Neural cell (in vitro differentiated cells): ENCODE measurements at regions not wholly inside any gene's neighbourhood (a gene's known extent, or its start where the extent isn't known, plus 50 kb on each side); places are given as distances from the start of the nearest gene placed in this dataset.
A peak's percentile ranks its signal among the peaks of the same experiment; 100 is the strongest.

Source experiments
- H2AFZ ChIP-seq: fragments of 200-600, 300-800 bp; sonication (generic), shearing (Covaris generic); 2 replicates; pipeline ENCODE4 v1.6.0; 2014; ENCODE audit warnings: low read depth, mild to moderate bottlenecking, antibody characterized with exemption, low read length, moderate library complexity
- H3F3A ChIP-seq: fragments of 200-600 bp; shearing (Covaris generic); 2 replicates; pipeline ENCODE4 v1.6.1; 2016; ENCODE audit warnings: mild to moderate bottlenecking, moderate library complexity, mixed read lengths, antibody characterized with exemption, low read length; ENCODE audit not compliant: insufficient read depth, poor library complexity, severe bottlenecking
- H3K27ac ChIP-seq: fragments of 200-600, 300-800 bp; sonication (generic), shearing (Covaris generic); 2 replicates; pipeline ENCODE4 v1.5.1; 2014; ENCODE audit warnings: mild to moderate bottlenecking, low read length, moderate library complexity
- H3K27me3 ChIP-seq: fragments of 300-800, 200-600 bp; sonication (generic), shearing (Covaris generic); 2 replicates; pipeline ENCODE4 v1.6.0; 2014; ENCODE audit warnings: mild to moderate bottlenecking, low read depth, low read length, moderate library complexity; ENCODE audit not compliant: insufficient read depth
- H3K36me3 ChIP-seq: fragments of 300-800, 200-600 bp; sonication (generic), shearing (Covaris generic); 2 replicates; pipeline ENCODE4 v1.5.1; 2014; ENCODE audit warnings: mild to moderate bottlenecking, antibody characterized with exemption, low read length, moderate library complexity; ENCODE audit not compliant: insufficient read depth
- H3K4me2 ChIP-seq: fragments of 300-800, 200-600 bp; sonication (generic), shearing (Covaris generic); 2 replicates; pipeline ENCODE4 v1.6.0; 2014; ENCODE audit warnings: mild to moderate bottlenecking, low read length
- H3K4me3 ChIP-seq: fragments of 300-800, 200-600 bp; sonication (generic), shearing (Covaris generic); 2 replicates; pipeline ENCODE4 v1.5.1; 2014; ENCODE audit warnings: mild to moderate bottlenecking, low read length, moderate library complexity
- H3K79me2 ChIP-seq: fragments of 200-600 bp; shearing (Covaris generic); replicated peaks from 2 replicates; pipeline ENCODE4 v1.6.0; 2014; ENCODE audit warnings: mild to moderate bottlenecking, low read length, moderate library complexity; ENCODE audit not compliant: insufficient read depth
- H3K9ac ChIP-seq: fragments of 300-800, 200-600 bp; sonication (generic), shearing (Covaris generic); 2 replicates; pipeline ENCODE4 v1.6.1; 2016; ENCODE audit warnings: mild to moderate bottlenecking, low read length, mixed read lengths
- H3K9me2 ChIP-seq: fragments of 200-600 bp; shearing (Covaris generic); 2 replicates; pipeline ENCODE4 v1.6.1; 2016; ENCODE audit warnings: mild to moderate bottlenecking, low read length, mixed read lengths; ENCODE audit not compliant: insufficient read depth
- H3K9me3 ChIP-seq: fragments of 200-600, 300-800 bp; sonication (generic), shearing (Covaris generic); 2 replicates; pipeline ENCODE4 v1.6.1; 2016; ENCODE audit warnings: mild to moderate bottlenecking, mixed run types, low read length, moderate library complexity, mixed read lengths
- H4K20me1 ChIP-seq: fragments of 200-600 bp; shearing (Covaris generic); 2 replicates; pipeline ENCODE4 v1.6.1; 2016; ENCODE audit warnings: mild to moderate bottlenecking, mixed run types; ENCODE audit not compliant: insufficient read depth
- CTCF ChIP-seq: fragments of 450-650 bp; IDR thresholded peaks from 2 replicates; pipeline ENCODE4 v1.5.1; 2014; ENCODE audit warnings: antibody characterized with exemption, mild to moderate bottlenecking, moderate library complexity; ENCODE audit not compliant: poor library complexity, severe bottlenecking
- EP300 ChIP-seq: fragments of 450-650 bp; conservative IDR thresholded peaks from 2 replicates; pipeline ENCODE4 v1.6.1; 2014; ENCODE audit warnings: antibody characterized with exemption, mild to moderate bottlenecking, moderate library complexity; ENCODE audit not compliant: poor library complexity, severe bottlenecking
- EZH2 ChIP-seq: fragments of 200-600, 300-800 bp; shearing (Covaris generic), sonication (generic); IDR thresholded peaks from 2 replicates; pipeline ENCODE4 v1.6.1; 2014; ENCODE audit warnings: antibody characterized with exemption, low read length, borderline replicate concordance, mild to moderate bottlenecking; ENCODE audit not compliant: insufficient read depth, poor library complexity, severe bottlenecking
- MXI1 ChIP-seq: fragments of 450-650 bp; conservative IDR thresholded peaks from 2 replicates; pipeline ENCODE4 v1.6.1; 2014; ENCODE audit warnings: antibody characterized with exemption, mild to moderate bottlenecking; ENCODE audit not compliant: poor library complexity, severe bottlenecking
- POLR2AphosphoS5 ChIP-seq: IDR thresholded peaks from 2 replicates; pipeline ENCODE4 v1.6.1; 2012
- RAD21 ChIP-seq: fragments of 450-650 bp; conservative IDR thresholded peaks from 2 replicates; pipeline ENCODE4 v1.6.1; 2014; ENCODE audit warnings: antibody characterized with exemption, mild to moderate bottlenecking, moderate library complexity
- REST ChIP-seq: IDR thresholded peaks from 2 replicates; pipeline ENCODE4 v1.6.1; 2012; ENCODE audit warnings: borderline replicate concordance
- SMC3 ChIP-seq: fragments of 450-650 bp; conservative IDR thresholded peaks from 2 replicates; pipeline ENCODE4 v1.6.1; 2014; ENCODE audit warnings: antibody characterized with exemption, mild to moderate bottlenecking, moderate library complexity; ENCODE audit not compliant: poor library complexity
- TAF1 ChIP-seq: IDR thresholded peaks from 2 replicates; pipeline ENCODE4 v1.6.1; 2012; ENCODE audit warnings: low read depth

- Histone ChIP-seq H3K27ac (peak overlapping the region; percentile 6), H3K79me2 (no peaks in the 10 kb centered on the region), H3K9ac (no peak overlapping the region), H3K27me3 (no peaks in the 10 kb centered on the region), H4K20me1 (no peaks in the 10 kb centered on the region), H3F3A (no peaks in the 10 kb centered on the region), H3K9me2 (no peaks in the 10 kb centered on the region), H3K9me3 (peaks cover 4% of the 10 kb centered on the region), H3K4me2 (no peak overlapping the region), H2AFZ (no peak overlapping the region), H3K36me3 (no peaks in the 10 kb centered on the region), H3K4me3 (no peak overlapping the region)
- no peak for TF ChIP-seq CTCF
- TF ChIP-seq EZH2 = no peak
- TF ChIP-seq REST = no peak
- no peak for TF ChIP-seq MXI1
- no peak for TF ChIP-seq TAF1
- no peak for TF ChIP-seq POLR2AphosphoS5
Observed at GRCh38 chr5:161009194-161009593, 157.2 kb upstream of the ATP10B start.

GRCh38 chr5:161007879-161008278 is 155.9 kb upstream of the ATP10B start:
- no peak overlapping the region for H3K27ac ChIP-seq
- TF ChIP-seq RAD21 = no peak
- TF ChIP-seq EP300 = no peak
- TF ChIP-seq EZH2 = no peak
- no peak for TF ChIP-seq TAF1
- TF ChIP-seq REST = no peak
- TF ChIP-seq MXI1 = no peak
- TF ChIP-seq POLR2AphosphoS5 = no peak
- no peak for TF ChIP-seq CTCF
- no peak for TF ChIP-seq SMC3
- no peaks in the 10 kb centered on the region for H3K79me2 ChIP-seq
- no peaks in the 10 kb centered on the region for H3F3A ChIP-seq
- no peaks in the 10 kb centered on the region for H4K20me1 ChIP-seq
- H3K9ac ChIP-seq = no peak overlapping the region
- peaks cover 4% of the 10 kb centered on the region for H3K9me3 ChIP-seq
- no peak overlapping the region for H3K4me3 ChIP-seq
- H3K4me2 ChIP-seq = no peak overlapping the region
- no peaks in the 10 kb centered on the region for H3K27me3 ChIP-seq
- H2AFZ ChIP-seq = no peak overlapping the region
- H3K9me2 ChIP-seq = no peaks in the 10 kb centered on the region
- H3K36me3 ChIP-seq = no peaks in the 10 kb centered on the region
